CD4-positive, alpha-beta T cell treated with Interleukin-17A for 1 hour (primary cell): ENCODE measurements at regions not wholly inside any gene's neighbourhood (a gene's known extent, or its start where the extent isn't known, plus 50 kb on each side); places are given as distances from the start of the nearest gene placed in this dataset.
"Not testable (repeated sequence)": the region's sequence is repeated elsewhere in the genome, so short reads cannot be mapped to it uniquely, and the experiment has no call there.

Experiments used
- DNase-seq: peaks from one replicate; pipeline ENCODE4 v3.0.0-alpha.2; 2020

DNA sequence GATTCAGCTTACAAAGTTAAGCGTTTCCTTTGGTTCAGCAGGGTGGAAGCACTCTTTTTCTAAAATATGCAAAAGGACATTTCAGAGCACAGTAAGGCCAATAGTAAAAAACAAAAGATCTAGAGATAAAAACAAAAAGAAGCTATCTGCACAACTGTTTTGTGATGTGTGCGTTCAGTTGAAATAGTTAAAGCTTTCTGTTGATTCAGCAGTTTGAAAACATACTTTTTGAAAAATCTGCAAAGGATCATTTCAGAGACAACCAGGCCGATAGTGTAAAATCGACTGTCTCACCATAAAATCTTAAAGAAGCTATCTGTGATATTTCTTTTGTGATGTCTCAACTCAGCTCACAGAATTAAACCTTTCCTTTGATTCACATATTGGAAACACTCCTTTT lies 300.0 kb upstream of the ALG10B start:
- DNase-seq: no peak

DNA sequence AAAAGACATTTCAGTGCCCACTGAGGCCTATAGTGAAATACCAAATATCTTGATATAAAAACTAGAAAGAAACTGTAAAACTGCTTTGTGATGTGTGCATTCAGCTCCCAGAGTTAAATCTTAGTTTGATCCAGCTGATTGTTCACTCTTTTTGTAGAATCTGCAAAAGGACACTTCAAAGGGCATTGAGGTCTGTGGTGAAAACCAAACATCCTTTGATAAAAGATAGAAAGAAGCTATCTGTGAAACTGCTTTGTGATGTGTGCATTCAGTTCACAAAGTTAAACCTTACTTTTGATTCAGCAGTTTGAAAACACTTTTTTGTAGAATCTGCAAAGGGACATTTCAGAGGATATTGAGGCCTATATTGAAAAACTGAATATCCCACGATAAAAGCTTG lies 290.7 kb upstream of the ALG10B start:
- DNase-seq: no peak

GRCh38 chr12:38053113-38053512 lies 263.5 kb upstream of the ALG10B start:
- no peak for DNase-seq

GRCh38 chr12:38053655-38054464 lies 262.7 kb upstream of the ALG10B start:
- DNase-seq: no peak

DNA sequence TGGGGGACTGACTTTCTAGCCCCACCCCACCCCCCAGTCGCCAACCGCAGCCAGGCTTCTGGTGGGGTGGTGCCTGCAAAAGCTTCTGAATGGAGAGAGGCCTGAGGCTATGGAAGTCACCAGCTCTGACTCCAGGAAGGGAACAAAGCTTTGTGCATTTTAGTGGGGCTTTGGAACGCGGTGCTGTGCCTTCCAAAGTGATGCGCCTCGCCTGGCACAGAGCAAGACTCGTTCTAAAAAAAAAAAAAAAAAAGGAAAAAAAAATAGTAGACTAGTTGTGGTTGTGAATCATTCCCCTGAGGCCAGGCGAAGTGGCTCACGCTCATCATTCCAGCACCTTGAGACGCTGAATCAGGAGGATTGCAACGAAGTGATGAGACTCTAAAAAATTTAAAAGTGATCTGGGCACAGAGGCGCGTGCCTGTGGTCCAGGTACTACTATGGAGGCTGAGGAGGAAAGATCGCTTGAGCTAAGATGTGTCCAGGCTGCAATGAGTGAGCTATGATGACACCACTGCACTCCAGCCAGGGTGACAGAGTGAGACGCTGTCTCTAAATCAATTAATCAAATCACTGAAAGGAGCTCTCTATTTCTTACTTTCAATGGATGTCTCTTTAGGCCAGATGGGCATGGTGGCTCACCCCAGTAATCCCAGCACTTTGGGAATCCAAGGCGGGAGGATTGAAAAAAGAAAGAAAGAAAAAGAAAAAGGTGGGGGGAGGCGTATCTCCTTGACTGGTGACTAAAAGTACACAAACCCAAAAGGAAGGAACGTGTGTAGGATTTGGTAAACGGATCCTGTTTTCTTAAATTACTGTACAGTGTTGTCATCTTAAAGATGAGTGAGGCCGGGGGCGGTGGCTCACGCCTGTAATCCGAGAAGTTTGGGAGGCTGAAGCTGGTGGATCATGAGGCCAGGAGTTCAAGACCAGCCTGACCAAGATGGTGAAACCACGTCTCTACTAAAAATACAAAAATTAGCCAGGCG lies 259.6 kb upstream of the ALG10B start:
- DNase-seq: no peak

DNA sequence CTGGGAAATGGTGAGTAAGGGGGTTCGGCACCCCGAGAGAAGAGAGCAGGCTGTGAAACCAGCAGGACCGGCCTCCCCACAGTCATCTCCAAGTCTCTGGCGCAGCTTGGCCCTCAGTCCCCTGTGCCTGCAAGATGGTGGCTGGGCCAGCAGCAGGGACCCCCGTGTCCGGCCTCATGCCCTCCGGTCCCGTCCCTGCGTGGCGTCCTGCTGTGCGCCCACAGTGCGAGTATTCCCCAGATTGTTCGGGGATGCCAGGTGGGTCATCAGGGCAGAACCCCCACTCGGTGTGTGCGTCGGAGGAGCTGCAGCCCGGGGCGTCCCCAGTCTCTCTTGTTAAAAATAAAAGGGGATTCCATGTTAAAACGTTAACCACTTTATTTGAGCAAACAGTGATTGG lies 216.9 kb upstream of the ALG10B start:
- no peak for DNase-seq

- no peak for DNase-seq
Measured at GRCh38 chr12:38101753-38102152, 214.8 kb upstream of the ALG10B start.

DNA sequence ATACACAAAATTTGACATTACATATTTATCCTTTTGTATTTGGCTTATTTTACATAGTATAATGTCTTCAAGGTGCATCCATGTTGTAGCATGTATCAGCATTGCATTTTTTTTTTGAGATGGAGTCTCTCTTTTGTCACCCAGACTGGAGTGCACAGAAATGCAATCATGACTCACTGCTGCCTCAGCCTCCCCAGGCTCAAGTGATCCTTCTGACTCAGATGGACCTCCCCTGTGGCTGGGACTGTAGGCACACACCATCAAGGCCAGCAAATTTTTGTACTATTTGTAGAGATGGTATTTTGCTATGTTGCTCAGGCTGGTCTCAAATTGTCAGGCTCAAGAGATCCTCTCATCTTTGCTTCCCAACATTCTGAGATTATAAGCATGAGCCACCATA lies 214.4 kb upstream of the ALG10B start:
- no peak for DNase-seq

GRCh38 chr12:38110026-38110699 lies 206.4 kb upstream of the ALG10B start:
- no peak for DNase-seq

DNA sequence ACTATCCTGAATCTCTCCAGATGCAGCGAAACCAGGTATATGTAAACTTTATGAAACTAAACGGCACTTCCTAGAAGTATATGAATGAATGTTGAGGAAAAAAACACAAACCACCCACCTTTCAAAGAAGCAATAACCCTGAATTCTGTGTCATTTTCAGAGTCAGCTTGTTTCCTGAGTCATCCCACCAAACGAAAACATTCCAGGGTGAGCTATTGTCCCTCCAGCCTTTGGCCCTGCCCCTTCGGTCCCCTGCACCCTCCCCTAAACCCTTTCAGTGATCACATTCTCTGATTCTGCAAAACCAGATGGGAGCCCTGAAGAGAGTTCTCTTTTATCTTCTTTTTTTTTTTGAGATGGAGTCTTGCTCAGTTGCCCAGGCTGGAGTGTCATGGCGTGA lies 202.6 kb upstream of the ALG10B start:
- DNase-seq: no peak

DNA sequence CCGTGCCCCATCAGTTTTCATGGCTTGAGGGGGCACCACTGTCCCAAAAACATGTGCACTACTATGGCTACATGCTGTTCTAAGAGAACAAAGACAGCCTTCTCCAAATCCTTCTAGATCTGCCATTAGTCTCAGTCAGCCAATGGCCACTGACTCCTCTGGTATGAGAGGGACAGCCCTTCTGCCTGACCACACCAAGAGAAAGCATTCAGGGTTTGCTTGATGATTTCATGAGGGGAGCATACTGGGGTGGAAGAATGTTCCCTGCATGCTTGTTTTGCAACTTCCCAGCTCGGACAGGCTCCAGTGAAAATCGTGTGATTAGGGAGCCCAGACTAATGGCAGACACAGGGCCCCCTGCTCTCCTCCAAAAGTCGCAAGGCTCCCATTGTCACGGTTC lies 199.6 kb upstream of the ALG10B start:
- no peak for DNase-seq

DNA sequence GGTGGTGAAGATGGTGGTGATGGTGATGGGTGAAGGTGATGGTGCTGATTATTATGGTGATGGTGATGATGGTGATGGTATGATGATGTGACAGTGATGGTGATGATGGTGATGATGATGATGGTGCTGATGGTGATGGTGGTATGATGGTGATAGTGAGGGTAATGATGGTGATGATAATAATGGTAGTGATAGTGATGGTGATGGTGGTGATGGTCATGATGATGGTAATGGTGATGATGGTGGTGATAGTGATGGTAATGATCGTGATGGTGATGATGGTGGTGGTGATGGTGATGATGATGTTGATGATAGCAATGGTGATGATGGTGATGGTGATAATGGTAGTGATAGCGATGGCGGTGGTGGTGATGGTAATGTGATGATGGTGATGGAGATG lies 197.9 kb upstream of the ALG10B start:
- DNase-seq: no peak

- no peak for DNase-seq
Measured at GRCh38 chr12:38120438-38120837, 196.1 kb upstream of the ALG10B start.

DNA sequence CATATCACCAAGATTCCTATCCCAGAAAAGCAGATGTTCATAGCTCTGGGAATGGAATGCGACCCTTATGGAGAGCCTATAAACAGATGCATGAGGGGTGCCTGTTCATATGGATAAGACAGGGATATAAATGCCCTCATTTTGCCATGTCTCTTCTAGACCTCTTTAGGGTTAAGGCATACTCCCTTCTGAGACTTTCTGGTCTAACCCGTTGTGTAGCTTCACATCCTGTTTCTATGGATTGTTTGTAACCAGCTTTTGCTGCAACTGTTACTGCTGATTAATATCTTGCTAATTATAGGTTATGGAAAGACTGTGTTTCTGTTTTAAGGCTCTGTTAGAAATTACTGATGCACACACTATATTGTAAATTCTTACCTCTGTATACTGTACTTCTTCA lies 193.5 kb upstream of the ALG10B start:
- not testable (repeated sequence) for DNase-seq

DNA sequence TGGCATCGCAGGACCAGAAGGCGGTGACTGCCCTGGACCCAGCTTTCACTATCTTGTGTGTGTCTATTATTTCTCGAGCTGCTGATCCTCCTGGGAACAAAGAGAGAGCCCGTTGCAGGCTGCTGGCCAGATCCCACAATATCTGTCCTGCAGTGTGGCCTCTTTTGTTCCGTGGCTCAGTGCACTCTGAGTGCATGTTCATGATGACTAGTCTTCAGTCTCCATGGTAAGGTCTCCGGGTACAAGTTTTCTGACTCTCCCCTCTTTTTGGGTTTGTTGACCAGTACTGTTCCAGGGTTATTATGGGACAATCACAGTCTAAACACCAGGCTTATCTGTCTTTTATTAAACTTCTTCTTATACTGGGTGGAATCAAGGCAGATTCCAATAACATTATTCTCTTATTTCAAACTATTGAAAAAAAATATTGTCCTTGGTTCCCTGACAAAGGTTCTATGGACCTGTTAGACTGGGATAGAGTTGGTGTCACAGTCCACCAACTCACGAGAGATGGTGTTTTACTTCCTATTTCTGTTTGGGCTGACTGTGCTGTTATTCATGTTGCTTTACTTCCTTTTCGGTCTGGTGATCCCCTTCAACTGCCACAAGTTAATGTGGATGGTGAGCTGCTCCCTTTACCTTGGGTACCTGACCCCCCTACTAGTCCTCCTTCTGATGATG lies 192.9 kb upstream of the ALG10B start:
- DNase-seq: no peak

- no peak for DNase-seq
Measured at GRCh38 chr12:38124247-38125012, 192.1 kb upstream of the ALG10B start.

GRCh38 chr12:38132139-38132538 lies 184.4 kb upstream of the ALG10B start:
- no peak for DNase-seq

- no peak for DNase-seq
Measured at GRCh38 chr12:38137287-38137686, 179.3 kb upstream of the ALG10B start.

- DNase-seq: no peak
Measured at GRCh38 chr12:38137716-38138115, 178.9 kb upstream of the ALG10B start.

- DNase-seq: peak; percentile 69
Measured at GRCh38 chr12:38138225-38139221, 178.1 kb upstream of the ALG10B start.

- no peak for DNase-seq
Measured at GRCh38 chr12:38139456-38139855, 177.1 kb upstream of the ALG10B start.
